ENCODE measurements at regions not wholly inside any gene's neighbourhood (a gene's known extent, or its start where the extent isn't known, plus 50 kb on each side); places are given as distances from the start of the nearest gene placed in this dataset.
"Not testable (repeated sequence)": the region's sequence is repeated elsewhere in the genome, so short reads cannot be mapped to it uniquely, and the experiment has no call there.

DNA sequence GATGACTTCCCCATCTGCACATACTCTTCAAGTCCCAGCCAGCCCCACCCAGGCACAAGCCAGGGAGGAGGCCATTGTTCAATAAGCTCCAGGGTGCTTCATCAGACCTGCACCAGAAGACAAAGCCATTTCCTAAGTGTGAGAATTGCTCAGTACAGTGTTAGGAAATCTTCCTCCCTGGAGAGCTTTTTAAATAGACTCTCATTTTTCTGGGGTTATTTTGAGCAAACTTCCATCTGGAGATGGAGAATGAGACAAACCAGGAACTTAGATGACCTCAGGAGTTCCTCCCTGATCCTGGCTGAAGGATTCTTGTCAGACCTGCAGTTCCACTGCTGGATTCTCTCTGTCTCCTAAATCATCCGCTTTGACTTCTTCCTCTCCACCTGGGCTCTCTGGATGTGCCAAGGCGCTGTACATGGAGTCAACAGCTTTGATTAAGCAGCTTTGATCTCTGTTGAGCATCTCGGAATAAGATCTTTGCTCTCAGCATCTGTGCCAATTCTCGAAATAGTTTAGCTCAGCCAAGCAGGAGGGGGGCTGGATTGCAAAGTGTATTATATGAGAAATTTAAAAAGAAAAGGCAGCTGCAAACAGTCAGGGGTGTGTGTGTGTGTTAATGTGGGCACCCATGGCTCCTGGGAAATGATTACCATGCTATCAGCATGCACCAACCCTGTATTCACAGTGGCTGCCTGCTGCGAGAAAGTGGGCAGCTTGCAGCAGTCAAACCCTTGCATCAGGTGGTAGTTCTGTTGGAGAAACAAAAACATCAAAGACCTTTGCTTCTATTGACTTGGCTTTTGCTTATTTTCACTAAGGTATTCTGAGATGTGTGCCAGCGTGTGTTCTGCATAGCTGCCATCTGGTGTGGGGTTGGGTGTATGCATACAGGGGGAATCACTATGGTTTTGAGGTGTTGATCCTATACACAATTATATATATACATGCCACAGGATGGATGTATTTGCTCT, 70.2 kb upstream of the NAV2 start:
- Histone ChIP-seq H3K4me1 (peaks cover 27% of the 10 kb centered on the region), H3K27me3 (no peaks in the 10 kb centered on the region), H3K9me3 (replicated peaks) (no peaks in the 10 kb centered on the region), H3K4me3 (no peak overlapping the region), H3K27ac (no peak overlapping the region), H3K36me3 (peaks cover 25% of the 10 kb centered on the region)
- DNase-seq: no peak

DNA sequence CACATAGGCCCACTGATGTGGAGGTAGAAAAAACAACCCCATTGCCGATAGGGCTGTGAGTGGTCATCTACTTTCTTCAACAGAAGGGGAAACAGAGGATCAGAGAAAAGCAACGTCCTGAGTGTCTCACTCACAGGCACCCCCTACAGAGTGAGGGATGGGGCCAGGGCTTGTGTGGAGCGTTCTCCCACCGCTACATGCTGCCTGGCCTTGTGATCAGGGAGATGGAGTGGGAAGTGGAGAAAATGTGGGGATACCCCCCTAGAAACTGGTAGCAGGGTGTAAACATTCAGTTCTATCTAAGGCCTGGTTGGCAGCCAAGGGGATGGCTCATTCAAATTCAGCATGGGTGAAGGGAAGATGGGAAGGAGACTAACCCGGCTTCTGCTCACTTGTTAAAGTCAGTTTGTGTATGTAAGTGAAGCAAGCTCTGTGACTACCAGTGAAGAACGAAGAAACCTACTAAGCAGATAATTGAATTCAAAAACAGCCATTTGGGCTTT, 73.0 kb upstream of the NAV2 start:
- H3K27ac ChIP-seq: no peak overlapping the region
- H3K27me3 ChIP-seq: no peaks in the 10 kb centered on the region
- H3K4me1 ChIP-seq: peaks cover 8% of the 10 kb centered on the region
- peaks cover 38% of the 10 kb centered on the region for H3K36me3 ChIP-seq
- peaks cover 9% of the 10 kb centered on the region; the same call in 1 of the 2 replicates for H3K9me3 ChIP-seq (replicated peaks)
- DNase-seq: no peak
- no peak overlapping the region for H3K4me3 ChIP-seq

DNA sequence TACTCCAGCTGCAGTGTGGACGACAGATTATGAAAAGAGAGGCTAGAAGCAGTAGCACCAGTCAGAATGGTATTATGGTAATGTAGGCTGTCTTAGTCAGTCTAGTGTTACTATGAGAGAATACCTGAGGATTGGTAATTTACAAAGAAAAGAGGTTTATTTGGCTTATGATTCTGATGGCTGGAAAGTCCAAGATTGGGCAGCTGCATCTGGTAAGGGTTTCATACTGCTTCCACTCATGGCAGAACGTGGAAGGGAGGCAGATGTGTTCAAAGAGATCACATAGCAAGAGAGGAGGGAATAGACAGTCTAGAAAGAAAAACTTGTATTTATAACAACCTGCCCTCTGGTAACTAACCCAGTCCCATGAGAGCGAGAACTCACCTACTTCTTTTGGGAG, 77.3 kb upstream of the NAV2 start:
- Histone ChIP-seq H3K9me3 (replicated peaks) (peaks cover 9% of the 10 kb centered on the region; the same call in 1 of the 2 replicates), H3K27me3 (no peaks in the 10 kb centered on the region), H3K4me3 (no peak overlapping the region), H3K4me1 (peaks cover 17% of the 10 kb centered on the region), H3K36me3 (peaks cover 43% of the 10 kb centered on the region), H3K27ac (no peak overlapping the region)
- DNase-seq: no peak

DNA sequence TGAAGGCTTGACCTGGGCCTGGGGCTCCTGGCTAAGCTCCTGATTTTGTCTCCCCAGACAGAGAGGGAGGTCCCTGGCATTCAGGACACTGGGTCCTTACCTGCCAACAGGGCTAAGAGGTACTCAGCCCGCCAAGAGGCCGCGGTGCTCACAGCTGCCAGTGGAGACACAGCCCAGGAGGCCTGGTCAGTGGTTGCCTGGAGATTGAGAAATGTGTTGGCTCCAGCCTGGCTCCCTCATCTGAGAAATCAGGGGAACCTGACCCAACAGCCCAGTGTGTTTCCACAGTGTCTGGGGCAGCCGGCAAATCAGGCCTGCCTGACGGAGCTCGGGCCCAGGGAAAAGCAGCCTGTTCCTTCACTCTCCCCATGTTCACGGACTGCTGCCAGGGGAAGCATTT, 79.4 kb upstream of the NAV2 start:
- Histone ChIP-seq H3K9me3 (replicated peaks) (peaks cover 9% of the 10 kb centered on the region; the same call in 1 of the 2 replicates), H3K36me3 (peaks cover 36% of the 10 kb centered on the region), H3K4me3 (no peak overlapping the region), H3K4me1 (peaks cover 17% of the 10 kb centered on the region), H3K27me3 (no peaks in the 10 kb centered on the region), H3K27ac (no peak overlapping the region)
- no peak for DNase-seq

DNA sequence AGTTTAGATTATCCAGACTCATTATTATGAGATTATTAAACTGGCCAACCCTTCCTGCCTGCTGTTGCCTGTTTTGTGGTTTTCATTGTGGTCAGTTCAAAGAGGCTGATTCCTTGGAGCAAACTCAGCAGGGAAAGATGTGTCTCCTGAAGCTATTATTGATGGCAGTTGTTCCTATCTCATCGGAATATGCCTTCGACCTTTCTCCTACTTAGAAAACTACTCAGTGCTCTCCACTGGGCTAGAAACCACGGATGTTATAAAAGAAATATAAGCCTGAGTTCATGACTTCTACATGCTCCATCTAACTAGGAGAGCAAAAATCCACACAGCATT, 80.2 kb upstream of the NAV2 start:
- Histone ChIP-seq H3K4me3 (no peak overlapping the region), H3K9me3 (replicated peaks) (peaks cover 9% of the 10 kb centered on the region; the same call in 1 of the 2 replicates), H3K36me3 (peaks cover 29% of the 10 kb centered on the region), H3K27me3 (no peaks in the 10 kb centered on the region), H3K4me1 (peaks cover 17% of the 10 kb centered on the region), H3K27ac (no peak overlapping the region)
- peak; percentile 24 to 58 for DNase-seq

DNA sequence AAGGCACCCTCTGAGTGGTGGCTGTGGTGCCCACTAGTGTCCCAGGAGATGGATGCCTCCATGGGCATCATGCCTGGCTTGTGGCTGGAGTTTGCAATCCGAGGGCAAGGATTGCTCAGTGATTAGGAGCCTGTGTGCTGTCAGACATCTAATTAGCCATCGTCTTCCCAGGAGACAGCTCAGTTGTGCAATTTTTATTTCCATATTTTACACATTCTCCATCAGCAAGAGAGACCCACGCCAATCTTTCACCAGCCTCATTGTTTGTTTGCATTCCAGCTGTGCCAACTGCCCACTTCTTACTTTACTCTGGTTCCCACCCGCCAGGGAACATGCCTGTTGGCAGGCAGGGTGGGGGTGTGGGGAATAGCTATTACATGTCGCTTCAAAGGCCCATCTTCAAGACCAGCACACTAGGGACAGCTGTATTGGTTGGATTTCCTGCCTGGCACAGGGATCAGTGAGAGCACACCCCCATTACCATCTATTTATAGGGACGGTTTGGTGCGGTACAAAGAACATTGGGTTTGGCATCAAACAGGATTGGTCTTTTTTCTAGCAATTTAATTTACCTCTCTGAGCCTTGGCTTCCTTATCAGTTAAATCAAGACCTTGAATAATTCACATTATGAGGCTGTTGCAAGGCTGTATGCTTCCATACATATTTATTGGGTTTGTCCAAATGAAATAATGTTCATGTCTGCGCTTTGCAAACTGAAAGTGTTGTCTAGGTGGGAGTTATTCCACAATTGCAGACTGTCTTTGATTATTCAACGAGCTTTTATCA, 80.7 kb upstream of the NAV2 start:
- Histone ChIP-seq H3K4me1 (peaks cover 17% of the 10 kb centered on the region), H3K27me3 (no peaks in the 10 kb centered on the region), H3K36me3 (peaks cover 29% of the 10 kb centered on the region), H3K4me3 (no peak overlapping the region), H3K27ac (no peak overlapping the region), H3K9me3 (replicated peaks) (peaks cover 9% of the 10 kb centered on the region; the same call in 1 of the 2 replicates)
- peak in 1 of 2 experiments; percentile 37 for DNase-seq

DNA sequence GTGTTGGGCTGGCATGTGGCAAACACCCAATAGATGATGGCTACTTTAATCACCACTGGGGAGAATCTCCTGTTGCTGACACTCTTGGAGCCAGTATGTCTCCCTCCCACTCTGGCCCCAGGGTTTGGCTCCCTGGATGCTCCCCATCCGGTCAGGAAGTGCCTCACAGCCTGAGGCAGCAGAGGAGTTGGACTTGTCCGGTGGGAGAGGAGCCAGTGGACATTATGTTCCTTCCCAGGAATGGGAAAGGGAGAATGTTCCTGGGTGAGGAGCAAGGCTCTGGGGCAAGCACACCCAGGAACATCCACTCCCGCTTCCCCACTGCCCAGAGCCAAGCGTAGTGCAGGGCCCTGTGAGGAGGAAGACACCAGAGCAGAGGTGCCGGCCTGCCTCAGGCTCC, 84.6 kb upstream of the NAV2 start:
- no peaks in the 10 kb centered on the region for H3K27me3 ChIP-seq
- no peak for DNase-seq
- peaks cover 17% of the 10 kb centered on the region for H3K4me1 ChIP-seq
- H3K27ac ChIP-seq: no peak overlapping the region
- H3K36me3 ChIP-seq: peaks cover 8% of the 10 kb centered on the region; the same call in 1 of the 2 replicates
- peaks cover 4% of the 10 kb centered on the region; the same call in 1 of the 2 replicates for H3K9me3 ChIP-seq (replicated peaks)
- no peak overlapping the region for H3K4me3 ChIP-seq

DNA sequence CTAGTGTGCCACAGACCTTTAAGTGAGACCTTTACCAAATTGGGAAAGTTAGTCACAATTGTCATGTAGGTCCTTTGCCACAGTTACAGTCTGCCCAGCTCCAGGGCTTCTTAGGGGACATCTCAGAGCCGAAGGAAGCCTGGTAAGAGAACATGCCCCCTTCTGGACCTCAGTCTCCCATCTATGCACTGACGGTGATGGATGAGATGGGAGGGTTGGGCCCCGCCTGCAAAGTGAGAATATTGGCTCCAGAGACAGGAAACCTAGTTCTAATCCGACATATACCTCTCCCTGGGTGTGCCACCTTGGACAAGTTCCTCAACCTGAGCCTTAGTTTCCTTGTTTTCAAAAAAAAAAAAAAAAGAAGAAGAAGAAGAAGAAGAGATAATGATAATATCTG, 85.1 kb upstream of the NAV2 start:
- DNase-seq: no peak
- Histone ChIP-seq H3K9me3 (replicated peaks) (peaks cover 8% of the 10 kb centered on the region), H3K27me3 (no peaks in the 10 kb centered on the region), H3K27ac (no peak overlapping the region), H3K36me3 (peaks cover 8% of the 10 kb centered on the region; the same call in 1 of the 2 replicates), H3K4me3 (no peak overlapping the region), H3K4me1 (peaks cover 13% of the 10 kb centered on the region)

DNA sequence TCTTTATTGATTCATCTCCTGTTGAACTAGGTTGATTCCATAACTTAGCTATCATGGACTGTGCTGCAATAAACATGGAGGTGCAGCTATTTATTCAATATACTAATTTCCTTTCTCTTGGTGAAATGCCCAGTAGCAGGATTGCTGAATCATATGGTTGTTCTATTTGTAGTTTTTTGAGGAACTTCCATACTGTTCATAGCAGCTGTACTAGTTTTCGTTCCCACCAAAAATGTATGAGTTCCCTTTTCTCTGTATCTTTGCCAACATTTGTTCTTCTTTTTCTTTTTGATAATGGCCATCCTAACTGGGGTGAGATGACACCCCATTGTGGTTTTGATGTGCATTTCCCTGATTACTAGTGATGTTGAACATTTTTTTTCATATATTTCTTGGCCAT, 87.2 kb upstream of the NAV2 start:
- H3K27ac ChIP-seq: no peak overlapping the region
- no peak for DNase-seq
- H3K9me3 ChIP-seq (replicated peaks): peaks cover 14% of the 10 kb centered on the region
- H3K27me3 ChIP-seq: no peaks in the 10 kb centered on the region
- no peak overlapping the region for H3K4me3 ChIP-seq
- peaks cover 8% of the 10 kb centered on the region; the same call in 1 of the 2 replicates for H3K36me3 ChIP-seq
- no peaks in the 10 kb centered on the region for H3K4me1 ChIP-seq

DNA sequence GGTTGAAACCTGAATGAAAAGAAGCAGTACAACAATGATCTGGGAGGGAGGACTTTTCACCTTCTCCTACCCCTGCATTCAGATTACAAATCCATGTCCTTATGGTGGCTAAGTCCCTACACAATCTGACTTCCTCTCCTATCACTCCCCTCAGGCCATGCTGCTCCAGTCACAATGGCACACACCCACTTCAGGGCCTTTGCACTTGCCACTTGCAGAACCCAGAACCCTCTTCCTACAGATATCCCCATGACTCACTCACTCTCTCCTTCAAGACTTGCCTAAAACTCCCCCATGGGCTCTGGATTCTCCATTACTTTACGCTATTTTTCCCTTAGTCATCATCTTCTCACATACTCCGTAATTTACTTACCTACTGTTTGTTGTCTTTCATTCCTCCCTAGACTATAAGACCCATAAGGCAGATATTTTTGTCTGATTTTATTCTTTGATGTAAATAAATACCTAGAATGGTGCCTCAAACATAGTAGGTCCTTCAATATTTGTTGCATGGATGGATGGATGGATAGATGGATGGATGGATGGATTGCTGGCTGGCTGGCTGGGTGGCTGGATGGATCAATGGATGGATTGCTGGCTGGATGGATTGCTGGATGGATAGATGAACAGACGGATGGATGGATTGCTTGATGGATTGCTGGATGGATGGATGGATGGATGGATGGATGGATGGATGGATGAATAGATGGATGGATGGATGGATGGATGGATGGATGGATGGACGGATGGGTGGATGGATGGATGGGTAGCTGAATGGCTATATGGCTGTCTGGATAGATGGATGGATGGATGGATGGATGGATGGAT, 94.7 kb upstream of the NAV2 start:
- Histone ChIP-seq H3K4me1 (peaks cover 11% of the 10 kb centered on the region), H3K36me3 (peaks cover 23% of the 10 kb centered on the region), H3K9me3 (replicated peaks) (peaks cover 16% of the 10 kb centered on the region), H3K27ac (no peak overlapping the region), H3K4me3 (no peak overlapping the region), H3K27me3 (no peaks in the 10 kb centered on the region)
- no peak for DNase-seq

DNA sequence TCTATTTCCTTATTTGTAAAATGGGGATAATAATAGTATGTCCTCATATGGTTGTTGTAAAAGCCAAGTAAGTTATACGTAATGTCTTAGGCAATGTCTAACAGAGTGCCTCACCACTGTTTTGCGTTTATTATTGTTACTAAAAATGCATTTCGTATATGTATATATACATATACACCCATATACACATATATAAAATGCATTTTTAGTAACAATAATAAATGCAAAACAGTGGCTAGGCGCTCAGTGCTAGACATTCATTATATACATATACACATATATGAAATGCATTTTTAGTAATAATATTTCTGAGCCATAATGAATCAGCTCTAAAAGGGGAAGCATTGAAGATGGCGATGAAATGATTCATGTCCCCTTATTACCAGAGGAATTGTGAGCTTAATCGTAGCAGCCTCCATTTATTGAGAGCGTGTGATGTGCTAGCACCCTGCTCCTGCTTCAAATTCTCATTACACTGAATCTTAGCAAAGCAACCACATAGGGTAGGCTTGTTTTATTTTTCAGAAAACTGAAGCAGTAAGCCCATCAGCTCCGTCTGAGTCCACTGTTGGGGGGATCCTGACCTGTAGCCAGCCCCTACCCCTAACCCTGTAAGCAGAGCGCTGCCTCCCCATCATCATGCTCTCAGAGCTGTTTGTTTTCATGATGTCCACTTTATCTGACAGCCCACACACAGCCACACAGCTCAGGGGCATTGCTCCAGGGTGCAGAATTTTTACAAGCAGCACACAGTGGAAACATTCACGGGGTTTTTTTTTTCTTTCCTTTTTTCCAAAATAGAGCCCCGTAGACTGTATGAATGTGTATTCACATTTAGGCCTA, 97.1 kb upstream of the NAV2 start:
- H3K9me3 ChIP-seq (replicated peaks): peaks cover 16% of the 10 kb centered on the region
- no peak overlapping the region for H3K4me3 ChIP-seq
- H3K36me3 ChIP-seq: peaks cover 47% of the 10 kb centered on the region
- H3K27me3 ChIP-seq: no peaks in the 10 kb centered on the region
- H3K4me1 ChIP-seq: peaks cover 11% of the 10 kb centered on the region
- DNase-seq: no peak
- H3K27ac ChIP-seq: no peak overlapping the region

DNA sequence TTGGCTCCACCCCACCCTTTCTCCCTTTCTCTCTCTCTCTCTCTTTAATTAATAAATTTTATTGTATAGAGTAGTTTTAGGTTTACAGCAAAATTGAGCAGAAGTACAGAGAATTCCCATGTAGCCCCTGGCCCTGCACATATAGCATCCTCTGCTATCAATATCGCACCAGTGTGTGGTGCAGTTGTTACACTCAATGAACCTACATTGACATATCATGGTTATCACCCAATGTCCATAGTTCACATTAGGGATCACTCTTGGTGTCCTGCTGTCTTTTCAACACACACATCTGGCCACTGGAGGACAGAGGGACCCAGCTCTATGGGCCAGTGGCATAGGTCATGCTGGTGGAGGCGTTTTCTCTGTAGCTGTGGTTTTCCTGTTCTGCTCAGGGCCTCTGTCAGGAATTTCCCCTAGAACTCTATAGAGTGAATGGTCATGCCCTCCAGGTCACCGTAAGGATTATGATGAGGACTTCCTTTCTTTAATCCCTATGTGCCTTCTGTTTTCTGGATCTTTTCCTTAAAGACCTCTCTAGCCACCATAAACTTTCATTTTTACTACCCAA, 98.2 kb upstream of the NAV2 start:
- Histone ChIP-seq H3K4me3 (no peak overlapping the region), H3K27me3 (no peaks in the 10 kb centered on the region), H3K4me1 (peaks cover 11% of the 10 kb centered on the region), H3K27ac (no peak overlapping the region), H3K9me3 (replicated peaks) (peaks cover 16% of the 10 kb centered on the region), H3K36me3 (peaks cover 55% of the 10 kb centered on the region)
- DNase-seq: no peak

DNA sequence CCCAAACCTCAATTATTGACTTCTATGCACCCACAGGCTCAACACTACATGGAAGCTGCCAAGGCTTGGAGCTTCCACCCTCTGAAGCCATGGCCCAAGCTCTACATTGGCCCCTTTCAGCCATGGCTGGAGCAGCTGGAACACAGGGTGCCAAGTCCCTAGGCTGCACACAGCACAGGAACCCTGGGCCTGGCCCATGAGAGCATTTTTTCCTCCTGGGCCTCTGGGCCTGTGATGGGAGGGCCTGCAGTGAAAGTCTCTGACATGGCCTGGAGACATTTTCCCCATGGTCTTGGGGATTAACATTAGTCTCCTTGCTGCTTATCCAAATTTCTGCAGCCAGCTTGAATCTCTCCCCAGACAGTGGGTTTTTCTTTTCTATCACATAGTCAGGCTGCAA, 100.6 kb upstream of the NAV2 start:
- DNase-seq, H3K4me3 ChIP-seq, H3K27ac ChIP-seq, H3K27me3 ChIP-seq: not testable (repeated sequence)
- Histone ChIP-seq H3K4me1 (peaks cover 11% of the 10 kb centered on the region), H3K9me3 (replicated peaks) (peaks cover 13% of the 10 kb centered on the region), H3K36me3 (peaks cover 55% of the 10 kb centered on the region)

Data from SJCRH30 (cell line).